OCI-M2 (cell line): ENCODE measurements at regions not wholly inside any gene's neighbourhood (a gene's known extent, or its start where the extent isn't known, plus 50 kb on each side); places are given as distances from the start of the nearest gene placed in this dataset.
"Not testable (repeated sequence)": the region's sequence is repeated elsewhere in the genome, so short reads cannot be mapped to it uniquely, and the experiment has no call there.

Experiments
- DNase-seq: peaks from one replicate; lab custom pipeline; 2025; ENCODE audit not compliant: unreplicated experiment; lab: John Stamatoyannopoulos, UW

DNA sequence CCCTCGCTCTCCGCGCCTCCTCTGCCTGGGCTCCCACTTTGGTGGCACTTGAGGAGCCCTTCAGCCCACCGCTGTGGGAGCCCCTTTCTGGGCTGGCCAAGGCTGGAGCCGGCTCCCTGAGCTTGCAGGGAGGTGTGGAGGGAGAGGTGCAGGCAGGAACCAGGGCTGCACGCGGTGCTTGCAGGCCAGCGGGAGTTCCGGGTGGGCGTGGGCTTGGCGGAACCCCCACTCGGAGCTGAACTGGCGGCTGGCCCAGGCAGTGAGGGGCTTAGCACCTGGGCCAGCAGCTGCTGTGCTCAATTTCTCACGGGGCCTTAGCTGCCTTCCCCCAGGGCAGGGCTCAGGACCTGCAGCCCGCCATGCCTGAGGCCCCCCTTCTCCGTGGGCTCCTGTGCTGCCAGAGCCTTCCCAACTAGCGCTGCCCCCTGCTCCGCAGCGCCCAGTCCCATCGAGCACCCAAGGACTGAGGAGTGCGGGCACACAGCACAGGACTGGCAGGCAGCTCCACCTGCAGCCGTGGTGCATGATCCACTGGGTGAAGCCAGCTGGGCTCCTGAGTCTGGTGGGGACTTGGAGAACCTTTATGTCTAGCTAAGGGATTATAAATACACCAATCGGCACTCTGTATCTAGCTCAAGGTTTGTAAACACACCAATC lies 200.2 kb upstream of the RIMS1 start:
- not testable (repeated sequence) for DNase-seq

DNA sequence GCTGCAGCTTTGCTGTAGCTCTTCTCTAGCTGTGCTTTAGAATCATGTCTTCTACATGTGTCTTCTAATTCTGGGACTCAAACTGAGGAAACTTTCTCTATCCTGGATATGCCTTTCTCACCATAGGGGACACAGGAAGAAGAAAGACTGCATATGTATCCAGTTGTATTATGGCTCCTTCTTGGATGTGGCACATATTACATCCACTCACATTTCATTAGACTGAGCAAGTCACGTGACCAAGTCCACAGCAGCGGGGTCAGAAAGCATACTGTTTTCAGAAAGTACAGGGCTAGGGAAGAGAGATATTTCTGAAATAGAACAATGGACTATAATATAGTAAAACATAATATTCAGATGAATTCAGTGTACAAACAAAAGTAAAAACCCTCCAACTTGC lies 187.6 kb upstream of the RIMS1 start:
- DNase-seq: no peak

DNA sequence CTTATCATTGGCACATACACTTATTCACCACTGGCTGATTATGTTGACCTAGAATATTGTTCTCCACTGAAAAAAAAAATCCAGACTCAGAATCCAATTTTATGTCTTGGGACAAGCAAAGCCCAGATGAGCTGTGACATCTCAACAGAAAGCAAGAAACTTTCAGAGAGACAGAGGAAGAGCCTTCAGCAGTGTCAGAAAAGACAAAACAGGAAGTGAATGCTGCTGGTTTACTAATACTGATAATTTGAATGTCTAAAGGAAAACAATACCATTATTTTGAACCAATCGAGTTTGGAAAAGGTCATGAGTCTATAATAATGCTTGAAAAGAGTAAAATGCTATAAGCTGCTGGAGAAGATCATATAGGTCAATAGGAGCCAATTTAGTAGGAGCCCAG lies 179.8 kb upstream of the RIMS1 start:
- DNase-seq: no peak

DNA sequence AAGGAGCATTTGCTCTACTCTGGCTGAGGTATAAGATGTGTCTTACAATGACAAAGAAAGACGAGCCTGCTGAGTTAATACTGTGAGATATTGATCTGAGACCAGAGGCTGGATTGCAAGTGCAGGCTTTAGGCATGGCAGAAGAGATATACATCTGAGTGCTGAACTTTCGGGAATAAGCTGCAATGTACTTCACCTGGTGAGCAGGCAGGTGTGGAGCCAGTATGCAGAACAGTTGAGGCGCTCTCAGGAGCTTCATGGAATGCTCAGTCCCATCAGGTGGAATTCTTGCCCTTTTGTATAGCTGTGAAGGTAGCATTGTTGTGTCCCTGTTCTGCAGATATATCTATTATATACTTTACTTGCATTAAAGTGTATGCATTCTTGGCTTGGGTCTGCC lies 179.3 kb upstream of the RIMS1 start:
- DNase-seq: no peak

DNA sequence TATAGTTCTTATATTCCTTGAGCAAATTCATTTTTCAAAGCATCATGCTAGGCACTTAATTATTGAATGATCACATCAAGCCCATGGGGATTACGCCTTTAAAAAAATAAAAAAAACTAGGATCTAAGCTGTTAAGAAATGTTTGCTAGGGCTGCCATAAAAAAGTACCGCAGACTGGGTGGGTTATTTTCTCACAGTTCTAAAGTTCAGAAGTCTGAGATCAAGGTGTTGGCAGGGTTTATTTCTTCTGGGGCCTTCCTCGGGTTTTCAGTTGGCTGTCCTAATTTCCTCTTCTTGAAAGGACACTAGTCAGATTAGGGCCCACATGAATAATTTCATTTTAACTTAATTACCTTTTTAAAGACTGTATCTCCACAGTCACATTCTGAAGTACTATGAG lies 165.6 kb upstream of the RIMS1 start:
- DNase-seq: no peak

DNA sequence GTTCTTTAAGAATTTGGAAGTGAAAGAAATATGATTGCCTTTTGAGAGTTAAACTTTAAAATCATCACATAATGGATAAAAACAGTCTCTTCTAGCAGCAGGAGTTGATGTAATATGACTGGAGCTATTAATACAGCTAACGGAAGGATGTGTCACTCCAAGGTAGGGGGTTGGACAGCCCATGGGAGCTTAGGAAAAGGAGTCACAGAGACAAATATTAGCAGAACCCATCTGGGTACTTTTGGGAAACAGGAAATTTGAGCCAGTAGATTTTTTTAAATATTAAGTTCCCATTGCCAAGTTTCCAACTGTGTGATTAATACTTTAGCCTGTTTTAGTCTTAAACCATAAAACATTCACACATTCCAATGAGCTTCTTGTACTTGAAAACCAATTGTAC lies 164.7 kb upstream of the RIMS1 start:
- no peak for DNase-seq

DNA sequence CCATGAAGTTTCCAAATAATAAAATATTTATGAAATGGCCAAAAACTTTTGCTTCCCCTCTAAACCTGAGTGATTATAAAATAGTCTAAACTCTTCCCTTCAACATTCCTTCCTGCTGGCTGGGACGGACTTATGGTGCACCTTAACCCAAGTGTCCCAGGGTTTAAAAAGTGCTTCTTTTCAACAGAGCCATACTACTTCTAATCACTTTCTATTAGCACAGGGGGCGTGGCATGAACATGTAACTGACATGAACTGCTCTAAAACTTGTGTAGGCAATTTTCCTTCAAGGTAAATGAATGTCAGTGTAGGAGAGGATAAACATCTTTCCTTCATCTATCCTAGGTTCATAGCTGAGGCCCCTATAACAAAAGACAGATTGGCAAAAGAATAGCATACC lies 163.6 kb upstream of the RIMS1 start:
- DNase-seq: no peak

DNA sequence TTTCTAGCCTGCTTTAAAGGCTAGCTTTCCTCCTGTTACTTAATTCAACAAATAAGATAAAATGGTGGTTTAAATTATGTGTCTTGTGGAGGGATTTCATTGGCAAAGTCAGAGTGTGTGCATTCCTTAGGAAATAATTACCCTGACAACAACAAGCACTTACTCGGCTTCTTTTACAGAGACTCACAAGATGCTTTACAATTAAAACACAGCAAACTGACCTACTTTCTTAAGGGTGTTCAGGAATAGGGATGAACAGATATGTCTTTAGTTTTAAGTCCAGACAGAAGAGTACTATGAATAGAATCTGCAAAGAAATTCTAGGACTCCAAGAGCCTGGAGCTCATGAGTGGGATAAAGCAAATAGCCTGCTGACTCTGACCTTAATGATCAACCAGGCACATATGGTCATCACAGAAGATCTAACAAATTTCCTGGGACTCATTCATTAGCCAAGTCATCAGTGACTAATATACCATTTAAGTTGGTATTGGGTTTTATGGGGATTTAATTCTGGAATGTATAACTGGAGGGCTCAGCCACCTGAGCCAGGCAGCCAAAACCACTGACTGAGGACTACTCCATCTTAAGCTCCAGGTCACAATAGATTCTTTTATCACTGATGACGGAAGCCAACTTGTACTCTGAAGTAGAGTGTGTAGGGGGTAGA lies 161.8 kb upstream of the RIMS1 start:
- no peak for DNase-seq

DNA sequence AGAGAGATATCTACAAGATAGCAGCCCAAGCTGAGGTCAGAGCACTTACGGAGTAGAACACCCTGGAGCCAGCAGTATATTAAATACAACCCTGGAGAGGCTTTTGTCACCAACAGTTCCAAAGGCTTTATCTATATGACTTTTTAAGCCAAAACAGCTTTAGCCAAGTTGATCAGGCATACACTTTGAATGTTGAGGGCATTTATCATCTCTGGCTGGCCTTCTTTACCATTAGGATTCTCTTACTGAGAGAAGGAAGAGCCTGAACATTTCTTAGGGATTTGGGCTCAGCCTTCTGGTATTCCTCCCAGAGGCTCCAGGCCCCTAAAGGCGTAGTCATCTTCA lies 161.3 kb upstream of the RIMS1 start:
- no peak for DNase-seq

DNA sequence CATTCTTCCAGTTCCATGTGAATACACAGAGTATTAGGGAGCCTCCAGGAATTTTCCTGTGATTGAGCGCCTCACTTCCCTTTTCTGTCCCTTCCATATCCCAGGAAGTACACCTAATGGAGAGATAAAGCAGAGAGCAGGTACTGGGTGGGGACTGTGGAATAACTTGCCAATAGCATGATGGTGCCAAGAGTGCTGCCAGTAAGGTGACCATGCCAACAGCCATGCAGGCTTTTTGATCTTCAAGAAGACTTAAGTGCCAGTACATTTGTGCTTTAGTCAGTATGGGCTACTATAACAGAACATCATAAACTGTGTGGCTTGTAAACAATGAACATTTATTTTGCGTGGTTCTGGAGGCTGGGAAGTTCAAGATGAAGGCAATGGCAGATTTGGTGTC lies 160.2 kb upstream of the RIMS1 start:
- no peak for DNase-seq

DNA sequence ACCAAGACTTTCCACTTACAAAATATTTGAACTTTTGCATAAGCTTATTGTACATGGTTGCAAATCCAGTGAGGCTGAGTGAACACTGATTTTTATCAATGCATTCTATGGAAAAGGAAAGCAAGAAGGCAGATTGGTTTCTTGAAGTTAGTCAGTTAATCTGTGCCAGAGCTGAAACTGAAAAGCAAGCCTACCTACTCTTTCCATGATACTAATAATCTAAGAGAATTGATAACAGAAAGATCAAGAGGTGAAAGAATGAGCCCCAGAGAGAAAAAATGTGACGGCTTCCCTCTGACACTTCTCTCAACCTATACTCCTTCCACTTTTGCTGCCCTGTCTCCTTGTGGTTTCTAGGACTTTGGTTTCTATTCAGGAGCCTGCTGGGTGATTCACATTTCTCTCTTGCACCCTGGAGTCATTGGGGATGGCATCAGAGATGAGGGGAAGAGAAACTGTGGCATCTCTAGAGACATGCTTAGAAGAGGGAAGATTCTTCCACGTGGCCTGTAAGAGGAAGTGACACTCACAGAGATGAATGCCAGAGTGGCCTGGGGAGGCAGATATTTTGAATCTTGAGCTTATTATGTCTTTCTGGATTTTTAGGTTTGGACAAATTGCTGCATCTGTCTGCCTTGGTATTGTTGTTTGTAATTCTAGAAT lies 158.6 kb upstream of the RIMS1 start:
- no peak for DNase-seq

DNA sequence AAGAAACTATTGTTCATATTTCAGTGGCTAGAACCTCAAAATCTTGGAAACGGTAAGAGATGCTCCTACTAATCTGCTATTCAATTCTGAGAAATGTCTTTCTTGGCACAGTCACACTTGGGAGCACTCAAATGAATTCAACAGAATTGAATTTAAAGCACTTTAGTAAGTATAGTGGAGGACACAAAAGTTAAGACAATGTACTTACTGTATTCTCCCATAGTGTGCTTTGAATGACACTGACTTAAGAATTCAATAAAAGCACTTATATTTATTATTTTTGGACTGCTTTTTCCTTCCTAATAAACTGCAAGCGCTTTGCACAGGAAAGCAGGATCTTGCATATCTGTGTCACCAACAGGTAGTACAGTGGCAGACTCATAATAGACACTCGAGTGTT lies 156.1 kb upstream of the RIMS1 start:
- no peak for DNase-seq

DNA sequence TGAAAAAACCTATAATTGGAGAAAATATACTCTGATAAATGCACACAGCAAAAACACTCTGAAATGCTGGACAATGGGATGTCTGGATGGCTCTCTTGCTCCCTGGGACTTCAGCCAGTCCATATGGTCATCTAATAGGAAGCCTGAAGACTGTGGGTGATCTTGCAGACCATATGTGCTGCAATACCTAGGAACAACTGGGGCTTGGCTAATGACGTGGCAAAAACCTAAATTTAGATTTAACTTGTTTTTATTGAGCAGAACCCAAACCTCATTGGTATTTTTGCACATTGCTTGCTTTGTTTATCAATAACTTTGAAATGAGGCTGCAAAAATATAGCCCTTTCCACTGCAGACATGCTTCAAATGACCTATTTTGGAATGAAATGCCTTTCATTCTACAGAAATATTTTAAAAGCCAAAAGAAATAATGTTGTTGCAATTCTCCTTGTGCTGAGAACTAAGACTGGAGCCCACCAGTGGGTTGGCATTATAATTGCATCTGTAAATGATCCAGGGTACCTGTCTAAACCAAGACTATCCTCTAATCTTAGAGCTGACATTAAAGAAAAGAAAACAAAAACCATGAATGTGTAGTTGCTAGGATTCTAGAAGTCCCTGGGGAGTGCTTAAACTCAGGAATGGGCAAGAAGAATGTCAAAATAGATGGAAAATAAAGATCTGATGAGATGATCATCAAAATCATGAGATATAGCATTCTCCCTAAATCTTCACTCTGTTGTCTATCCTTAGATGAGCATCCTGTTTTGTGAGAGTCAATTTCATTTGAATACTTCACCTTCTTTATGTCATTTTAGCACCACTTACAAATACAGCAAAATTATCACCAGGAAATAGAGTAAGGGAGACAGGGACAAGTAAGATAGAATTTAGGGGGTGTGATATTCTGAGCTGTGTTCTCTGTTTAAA lies 152.1 kb upstream of the RIMS1 start:
- no peak for DNase-seq

DNA sequence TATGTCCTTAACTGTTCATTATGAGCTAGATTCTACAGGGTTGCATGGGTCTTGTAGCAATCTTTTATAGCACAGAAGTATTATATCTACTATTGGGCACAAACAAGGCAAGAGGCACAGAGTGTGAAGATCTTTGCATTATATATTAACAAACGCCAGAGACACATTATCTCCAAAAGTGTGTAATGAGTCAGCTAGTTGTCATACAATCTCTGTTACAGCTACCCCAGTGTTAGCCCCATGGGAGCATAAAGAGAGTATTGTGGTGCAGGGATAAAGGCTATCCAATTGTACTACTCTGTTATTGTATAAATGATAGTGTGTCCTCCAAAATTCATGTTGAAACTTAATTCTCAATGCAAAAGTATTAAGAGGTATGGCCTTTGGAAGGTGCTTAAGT lies 148.4 kb upstream of the RIMS1 start:
- DNase-seq: no peak

DNA sequence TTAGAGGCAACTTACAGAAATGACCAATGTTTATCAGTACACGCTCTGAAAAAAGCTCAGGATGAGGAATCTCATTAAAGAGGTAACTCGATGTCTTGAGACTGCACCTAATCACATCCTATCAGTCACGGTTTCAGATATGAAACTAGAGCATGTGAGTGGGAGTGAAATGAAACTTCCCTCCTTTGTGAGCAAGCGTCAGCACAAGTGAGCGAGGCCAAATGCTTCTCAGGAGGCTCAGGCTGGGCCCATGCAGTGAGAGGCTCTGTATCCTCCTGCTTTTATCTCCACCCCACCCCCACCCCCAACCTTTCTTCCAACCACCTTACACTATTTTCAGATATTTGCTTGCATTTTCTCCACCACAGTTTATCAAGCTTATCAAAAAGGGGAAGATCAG lies 140.8 kb upstream of the RIMS1 start:
- DNase-seq: no peak

DNA sequence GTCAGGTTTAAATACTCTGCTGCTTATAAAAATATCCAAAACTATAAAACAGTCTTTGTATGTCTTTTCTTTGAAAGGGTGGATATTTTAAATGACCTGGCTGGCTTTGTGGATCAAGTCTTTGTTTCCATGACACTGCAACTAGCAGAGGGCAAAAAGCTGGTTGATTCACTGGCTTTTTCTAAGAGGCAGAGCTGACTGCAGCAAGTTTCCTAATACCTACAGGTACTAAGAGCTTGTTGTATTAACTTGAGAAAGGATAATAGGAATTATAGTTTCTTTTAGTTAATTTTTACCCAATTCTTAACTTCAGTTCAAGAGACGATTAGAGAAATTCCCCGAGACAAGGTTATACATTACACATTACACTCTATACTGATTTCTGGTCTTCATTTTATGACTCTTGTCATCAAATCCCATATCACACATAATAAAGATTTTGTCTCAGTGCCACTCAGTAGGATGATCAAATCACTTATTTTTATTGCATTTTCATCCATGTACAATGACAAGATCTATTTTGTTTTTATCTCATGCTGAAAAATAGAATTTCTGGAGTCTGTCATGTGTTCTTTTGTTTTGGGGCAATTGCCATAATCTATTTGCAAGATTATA lies 120.1 kb upstream of the RIMS1 start:
- DNase-seq: no peak

DNA sequence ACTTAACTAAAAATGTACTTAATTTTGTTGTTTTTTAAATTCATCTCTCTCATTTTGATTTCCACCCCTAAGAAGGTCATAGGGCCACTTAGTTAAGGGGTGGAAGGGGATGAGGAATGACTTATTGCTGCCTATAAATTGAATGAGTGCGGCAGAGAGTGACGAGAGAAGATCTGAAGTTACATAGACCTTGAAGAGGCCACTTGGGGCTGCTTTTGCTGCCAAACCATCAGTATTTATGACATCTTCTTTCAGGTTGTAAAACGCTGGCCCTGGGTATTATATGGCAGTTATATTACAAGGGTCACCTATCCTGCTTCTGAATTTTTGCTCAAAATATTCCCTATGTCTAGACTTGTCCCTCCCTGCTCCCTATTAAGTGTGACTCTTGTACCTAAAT lies 119.6 kb upstream of the RIMS1 start:
- DNase-seq: no peak

DNA sequence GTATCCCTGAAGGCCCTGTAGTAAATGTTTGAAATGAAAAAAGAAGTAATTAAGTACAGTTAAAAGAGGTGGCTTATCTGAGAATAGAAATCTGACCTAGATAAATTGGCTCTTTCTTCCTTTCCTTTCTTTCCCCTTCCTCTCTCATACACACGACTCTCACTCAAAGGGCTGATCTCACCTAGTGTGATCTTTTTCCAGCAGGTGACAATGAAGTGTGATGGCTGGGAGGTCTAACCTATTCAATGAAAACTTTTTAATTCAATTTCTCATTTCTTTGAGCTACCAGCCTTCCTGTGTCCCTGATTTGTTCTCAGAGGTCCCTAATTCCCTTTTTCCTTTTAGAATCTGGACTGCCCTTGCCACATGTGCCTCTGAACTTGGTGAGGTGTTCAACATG lies 118.0 kb upstream of the RIMS1 start:
- DNase-seq: no peak

DNA sequence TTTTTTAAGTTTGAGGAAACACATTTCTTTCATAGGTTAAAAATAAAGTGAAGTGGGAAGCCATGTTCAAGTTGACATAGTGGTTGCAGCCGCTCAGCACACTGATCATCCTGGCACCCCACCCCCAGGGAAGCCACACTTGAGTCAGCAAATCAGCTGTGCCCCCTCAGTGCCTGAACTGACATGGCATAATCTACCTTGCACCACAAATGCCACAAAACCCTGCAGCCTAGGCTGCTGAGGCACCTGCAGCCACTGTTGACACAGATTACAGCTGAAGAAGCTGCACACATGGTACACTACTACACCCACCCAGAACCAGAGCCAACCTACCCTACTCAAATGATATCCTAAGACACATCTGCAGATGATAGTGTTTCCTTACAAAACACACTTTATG lies 77.5 kb upstream of the RIMS1 start:
- DNase-seq: no peak

DNA sequence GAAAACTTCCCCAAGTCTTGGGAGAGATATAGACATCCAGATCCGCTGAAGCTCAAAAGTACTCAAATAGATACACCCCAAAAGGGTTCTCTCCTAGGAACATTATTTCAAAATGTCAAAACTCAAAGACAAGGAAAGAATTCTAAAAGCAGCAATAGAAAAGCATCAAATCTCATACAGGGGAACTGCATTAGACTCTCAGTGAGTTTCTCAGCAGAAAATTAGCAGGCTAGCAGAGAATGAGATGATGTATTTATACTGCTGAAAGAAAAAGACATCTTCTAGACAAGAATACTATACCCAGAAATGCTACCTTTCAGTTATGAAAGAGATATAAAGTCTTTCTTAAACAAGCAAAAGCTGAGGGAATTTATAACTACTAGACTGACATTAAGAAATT lies 75.5 kb upstream of the RIMS1 start:
- no peak for DNase-seq

DNA sequence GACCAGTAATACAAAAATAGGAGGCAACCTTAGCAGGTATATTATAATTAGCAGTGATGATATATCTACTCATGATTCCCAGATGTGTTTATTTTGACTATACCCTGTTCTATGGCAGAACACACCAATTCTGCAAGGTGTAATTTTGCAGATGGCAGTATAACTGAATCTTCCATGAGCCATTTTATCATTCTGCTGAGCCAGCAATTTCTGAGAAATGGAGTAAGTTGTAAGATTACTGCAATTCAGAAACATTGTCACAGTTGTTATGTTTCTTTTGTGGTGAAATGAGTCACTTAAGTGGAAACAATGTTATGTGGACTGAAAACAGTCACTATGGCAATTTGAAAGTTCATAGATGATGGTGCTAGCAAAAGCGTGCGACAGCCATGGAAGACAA lies 63.7 kb upstream of the RIMS1 start:
- DNase-seq: no peak
